ENCODE measurements at regions not wholly inside any gene's neighbourhood (a gene's known extent, or its start where the extent isn't known, plus 50 kb on each side); places are given as distances from the start of the nearest gene placed in this dataset.
A peak's percentile ranks its signal among the peaks of the same experiment; 100 is the strongest.
"Not testable (repeated sequence)": the region's sequence is repeated elsewhere in the genome, so short reads cannot be mapped to it uniquely, and the experiment has no call there.

DNA sequence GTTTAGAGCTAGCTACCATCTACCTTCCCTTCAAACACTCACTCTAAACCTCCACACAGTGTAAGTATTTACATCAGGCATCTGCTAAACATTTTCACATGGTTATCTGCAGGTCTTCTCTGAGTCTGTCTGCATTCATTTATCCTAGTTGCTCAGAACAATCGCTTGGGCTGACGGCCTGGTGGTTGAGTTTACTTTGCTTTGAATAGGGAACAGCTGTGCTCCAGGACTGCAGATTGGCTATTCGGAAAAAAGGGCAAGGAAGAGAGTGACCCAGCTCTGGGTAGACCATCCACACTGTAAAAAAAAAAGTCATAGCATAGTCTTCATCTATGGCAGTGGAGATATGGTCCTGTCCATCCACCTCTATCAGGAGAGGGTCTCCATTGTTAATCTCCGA, 115.3 kb upstream of the ESR1 start:
- intact Hi-C loops (cut with DNase I) = no loop called here
- Histone ChIP-seq H3K4me1 (no peaks in the 10 kb centered on the region), H3K36me3 (no peaks in the 10 kb centered on the region), H3K27ac (no peak overlapping the region), H3K27me3 (no peaks in the 10 kb centered on the region), H3K4me3 (replicated peaks in 1 of 3) (no peak overlapping the region), H3K9me3 (no peaks in the 10 kb centered on the region)
- no peak for DNase-seq
- WGBS, 2 donors = 53 to 63% methylated on average over 4 of the region's 4 CpGs
- TF ChIP-seq POLR2A (IDR thresholded peaks at IDR 0.05) = no peak
- TF ChIP-seq CTCF (IDR thresholded peaks at IDR 0.05) = no peak

DNA sequence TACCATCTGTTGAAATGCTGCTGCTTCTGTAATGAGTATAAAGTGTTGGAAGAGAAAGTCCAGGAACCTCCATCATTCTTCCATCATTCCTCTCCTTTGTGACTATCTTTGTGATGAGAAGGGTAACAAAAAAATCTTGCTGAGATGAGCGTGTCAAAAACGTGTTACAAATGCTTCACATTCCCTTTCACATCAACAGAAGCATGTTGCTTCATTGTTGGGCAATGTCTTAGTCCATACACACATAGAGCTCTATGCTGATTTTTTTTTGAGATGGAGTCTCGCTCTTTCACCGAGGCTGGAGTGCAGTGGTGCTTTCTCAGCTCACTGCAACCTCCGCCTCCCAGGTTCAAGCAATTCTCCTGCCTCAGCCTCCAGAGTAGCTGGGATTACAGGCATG, 114.1 kb upstream of the ESR1 start:
- Histone ChIP-seq H3K36me3 (no peaks in the 10 kb centered on the region), H3K4me3 (replicated peaks in 1 of 3) (no peak overlapping the region), H3K4me1 (no peaks in the 10 kb centered on the region), H3K9me3 (no peaks in the 10 kb centered on the region), H3K27me3 (no peaks in the 10 kb centered on the region), H3K27ac (no peak overlapping the region)
- no peak for DNase-seq
- TF ChIP-seq CTCF (IDR thresholded peaks at IDR 0.05) = no peak
- TF ChIP-seq POLR2A (IDR thresholded peaks at IDR 0.05) = no peak
- intact Hi-C loops (cut with DNase I) = no loop called here
- WGBS, 2 donors = 90 to 95% methylated on average over 5 of the region's 5 CpGs

DNA sequence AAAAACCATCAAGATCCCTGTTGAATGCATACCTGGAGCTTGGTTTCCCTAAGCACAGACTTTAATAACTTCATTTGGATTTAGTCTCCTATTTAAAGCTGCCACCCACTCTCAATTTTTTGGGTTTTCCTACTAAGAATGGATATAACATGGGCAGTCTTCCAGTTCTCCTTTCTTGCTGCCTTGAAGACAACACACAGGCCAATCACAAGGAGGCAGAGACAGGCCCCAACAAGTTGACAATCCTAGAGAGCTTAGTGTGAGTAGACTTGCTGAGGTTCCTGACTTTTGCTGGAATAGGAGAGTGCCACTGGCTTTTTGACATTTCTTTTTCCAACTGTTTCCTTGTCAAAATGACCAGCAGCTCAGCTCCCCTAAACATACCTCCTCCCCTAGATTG, 112.3 kb upstream of the ESR1 start:
- TF ChIP-seq POLR2A (IDR thresholded peaks at IDR 0.05) = no peak
- no peak for TF ChIP-seq CTCF (IDR thresholded peaks at IDR 0.05)
- H3K4me3 ChIP-seq (replicated peaks in 1 of 3) = no peak overlapping the region
- H3K27me3 ChIP-seq = no peaks in the 10 kb centered on the region
- H3K9me3 ChIP-seq = no peaks in the 10 kb centered on the region
- intact Hi-C loops (cut with DNase I) = no loop called here
- H3K27ac ChIP-seq = no peak overlapping the region
- H3K36me3 ChIP-seq = no peaks in the 10 kb centered on the region
- DNase-seq = no peak
- H3K4me1 ChIP-seq = no peaks in the 10 kb centered on the region

DNA sequence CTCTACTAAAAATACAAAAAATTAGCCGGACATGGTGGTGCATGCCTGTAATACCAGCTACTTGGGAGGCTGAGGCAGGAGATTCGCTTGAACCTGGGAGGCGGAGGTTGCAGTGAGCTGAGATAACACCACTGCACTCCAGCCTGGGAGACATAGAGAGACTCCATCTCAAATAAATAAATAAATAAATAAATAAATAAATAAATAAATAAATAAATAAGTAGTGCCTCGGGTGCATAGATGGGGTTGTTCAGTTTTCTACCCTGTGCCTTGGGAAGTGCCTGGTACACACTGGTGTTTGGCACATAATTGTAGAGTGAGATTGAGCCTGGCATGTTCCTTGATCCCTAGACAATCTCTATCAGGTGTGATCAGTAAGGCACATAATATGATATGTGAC, 111.2 kb upstream of the ESR1 start:
- H3K4me1 ChIP-seq; DNase-seq; H3K36me3 ChIP-seq; intact Hi-C loops (cut with DNase I); H3K9me3 ChIP-seq; H3K4me3 ChIP-seq (replicated peaks in 1 of 3); H3K27ac ChIP-seq; H3K27me3 ChIP-seq: not testable (repeated sequence)
- WGBS, 2 donors = 96 to 99% methylated on average over 4 of the region's 4 CpGs

DNA sequence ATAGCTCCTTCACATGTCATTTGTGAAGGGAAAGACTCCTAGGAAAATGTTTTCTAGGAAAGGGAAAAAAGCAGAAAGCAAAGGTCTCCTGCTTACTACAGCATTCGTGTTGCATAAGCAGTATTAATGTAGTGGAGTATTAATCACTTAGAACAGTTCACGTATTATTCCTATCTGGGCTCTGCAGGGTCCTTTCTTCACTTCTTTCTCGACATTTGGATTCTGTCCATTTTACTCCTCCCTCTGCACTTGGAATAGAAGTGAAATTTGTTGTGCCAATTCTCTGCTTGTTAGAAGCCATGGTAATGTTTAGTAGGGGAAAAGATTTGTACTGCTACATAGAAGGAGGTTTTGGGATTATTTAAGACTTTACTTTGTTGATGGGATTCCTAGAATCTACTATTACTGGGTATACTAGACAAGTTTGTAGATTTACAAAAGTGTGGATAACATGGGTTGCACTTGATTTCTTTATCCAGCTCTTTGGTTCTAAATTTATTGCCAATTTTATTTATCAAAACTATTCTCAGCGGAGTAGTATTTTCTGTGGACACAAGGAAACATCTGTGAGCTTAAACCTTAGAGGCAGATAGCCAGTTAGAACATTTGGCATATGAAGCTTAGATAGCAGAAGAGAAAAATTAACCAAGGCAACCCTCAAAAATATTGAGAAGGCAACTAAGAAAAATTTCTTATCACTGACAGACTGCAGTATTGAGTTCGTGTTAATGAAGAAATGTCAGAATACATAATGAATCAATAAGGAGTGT, 108.4 kb upstream of the ESR1 start:
- H3K9me3 ChIP-seq = no peaks in the 10 kb centered on the region
- TF ChIP-seq CTCF (IDR thresholded peaks at IDR 0.05) (no peak), POLR2A (IDR thresholded peaks at IDR 0.05) (no peak)
- peak overlapping the region in 1 of 3 donors; percentile 1 for H3K27ac ChIP-seq
- no peak overlapping the region for H3K4me3 ChIP-seq (replicated peaks in 1 of 3)
- WGBS, 2 donors = 79 to 82% methylated on average over 5 of the region's 5 CpGs
- peaks cover 19% of the 10 kb centered on the region in 2 donors for H3K4me1 ChIP-seq
- no peaks in the 10 kb centered on the region for H3K27me3 ChIP-seq
- no peak for DNase-seq
- intact Hi-C loops (cut with DNase I) = no loop called here
- no peaks in the 10 kb centered on the region for H3K36me3 ChIP-seq

Measured in thyroid gland (tissue), 4 donors.